ENCODE measurements at regions not wholly inside any gene's neighbourhood (a gene's known extent, or its start where the extent isn't known, plus 50 kb on each side); places are given as distances from the start of the nearest gene placed in this dataset.

GRCh38 chr2:239674981-239675825, 274.4 kb upstream of the HDAC4 start:
- TF ChIP-seq CTCF (IDR thresholded peaks at IDR 0.05) (no peak), POLR2AphosphoS5 (IDR thresholded peaks at IDR 0.05) (no peak)

Data from suprapubic skin (tissue), 3 donors.